ENCODE measurements at regions not wholly inside any gene's neighbourhood (a gene's known extent, or its start where the extent isn't known, plus 50 kb on each side); places are given as distances from the start of the nearest gene placed in this dataset.

GRCh38 chrX:146154191-146154590, 336.6 kb downstream of the SLITRK2 start:
- TF ChIP-seq CTCF (IDR thresholded peaks at IDR 0.05) (no peak), POLR2A (IDR thresholded peaks at IDR 0.05) (no peak)
